GM23248 (cell line): ENCODE measurements at regions not wholly inside any gene's neighbourhood (a gene's known extent, or its start where the extent isn't known, plus 50 kb on each side); places are given as distances from the start of the nearest gene placed in this dataset.

ENCODE experiments used
- EZH2 ChIP-seq: fragments of 200-600 bp; sonication (generic); IDR thresholded peaks from 2 replicates; pipeline ENCODE4 v1.6.1; 2018; ENCODE audit warnings: antibody characterized with exemption, mild to moderate bottlenecking; ENCODE audit not compliant: insufficient read depth, poor library complexity, severe bottlenecking
- EZH2phosphoT487 ChIP-seq: fragments of 200-600 bp; sonication (generic); IDR thresholded peaks from 2 replicates; pipeline ENCODE4 v1.6.1; 2018; ENCODE audit warnings: antibody characterized with exemption, moderate library complexity, mild to moderate bottlenecking, low read depth; ENCODE audit not compliant: insufficient read depth

GRCh38 chr10:1846032-1846431 is 108.7 kb upstream of the ADARB2 start:
- TF ChIP-seq EZH2phosphoT487 (no peak), EZH2 (no peak)
